ENCODE measurements at regions not wholly inside any gene's neighbourhood (a gene's known extent, or its start where the extent isn't known, plus 50 kb on each side); places are given as distances from the start of the nearest gene placed in this dataset.

GRCh38 chr6:133606852-133607251, 282.1 kb upstream of the TCF21 start:
- no peak for ATAC-seq
- WGBS (ENCODE audit: insufficient coverage, low coverage, missing lambda C conversion rate) = 6% methylated on average over 3 of the region's 3 CpGs
- Histone ChIP-seq H3K9me3 (replicated peaks; ENCODE audit: control insufficient read depth, insufficient read depth, low read depth, low read length) (no peaks in the 10 kb centered on the region), H3K9me1 (ENCODE audit: control insufficient read depth, insufficient read depth, low read length) (no peaks in the 10 kb centered on the region), H3K4me1 (replicated peaks in 1 of 2; ENCODE audit: control insufficient read depth in 2 of 2, insufficient read depth in 2 of 2, low read length in 2 of 2) (no peaks in the 10 kb centered on the region), H3K9ac (ENCODE audit: insufficient read depth in 1 of 2, low read depth in 2 of 2, low read length in 2 of 2) (no peak overlapping the region), H3K27me3 (ENCODE audit: control insufficient read depth in 2 of 2, insufficient read depth in 2 of 2, low read length in 2 of 2) (no peaks in the 10 kb centered on the region), H3K4me2 (ENCODE audit: insufficient read depth, low read length) (no peak overlapping the region), H3K27ac (ENCODE audit: extremely low read depth, low read depth, low read length) (no peak overlapping the region), H3K4me3 (no peak overlapping the region), H4K20me1 (replicated peaks; ENCODE audit: control insufficient read depth, insufficient read depth, low read length) (no peaks in the 10 kb centered on the region), H2AFZ (ENCODE audit: low read depth, low read length) (no peak overlapping the region), H3K79me2 (ENCODE audit: control insufficient read depth, insufficient read depth, low read length) (no peaks in the 10 kb centered on the region), H3K36me3 (ENCODE audit: control insufficient read depth, insufficient read depth, low read length) (no peaks in the 10 kb centered on the region)
- intact Hi-C loops (cut with micrococcal nuclease) = no loop called here
- CTCF ChIA-PET (ENCODE audit: low intra/inter-chr PET ratio) = no interaction called here
- in situ Hi-C loops (cut with MboI) = no loop called here
- no peak for TF ChIP-seq ZNF408 (CRISPR knock-in tag; IDR thresholded peaks at IDR 0.05; ENCODE audit: low read depth)
- TF ChIP-seq ZNF23 (CRISPR knock-in tag; IDR thresholded peaks at IDR 0.05) = no peak
- no peak for TF ChIP-seq ZNF696 (CRISPR knock-in tag; conservative IDR thresholded peaks at IDR 0.05)
- TF ChIP-seq ZBTB7A (IDR thresholded peaks at IDR 0.05; ENCODE audit: borderline replicate concordance, control insufficient read depth, low read depth, low read length) = no peak
- no peak for TF ChIP-seq AFF4 (CRISPR knock-in tag; IDR thresholded peaks at IDR 0.05)
- no peak for TF ChIP-seq OTX1 (CRISPR knock-in tag; IDR thresholded peaks at IDR 0.05)
- no TSS peak for BruUV-seq (replicated peaks)
- no peak for DNase-seq (ENCODE audit: extremely low read depth in 1 of 4, low spot score in 3 of 4)
- POLR2A ChIA-PET = no interaction called here
- no peak for FAIRE-seq

All from K562 (cell line).